HL-60 (cell line): ENCODE measurements at regions not wholly inside any gene's neighbourhood (a gene's known extent, or its start where the extent isn't known, plus 50 kb on each side); places are given as distances from the start of the nearest gene placed in this dataset.

Source experiments
- POLR2AphosphoS5 ChIP-seq: IDR thresholded peaks from 2 replicates; pipeline ENCODE4 v1.6.1; 2012; ENCODE audit warnings: low read depth
- TF ChIP-seq, protein P1 (sequence below): IDR thresholded peaks from one replicate; pipeline ENCODE4 v1.5.1; 2011; ENCODE audit warnings: low read length, control low read depth, inconsistent platforms; ENCODE audit not compliant: insufficient read depth

DNA sequence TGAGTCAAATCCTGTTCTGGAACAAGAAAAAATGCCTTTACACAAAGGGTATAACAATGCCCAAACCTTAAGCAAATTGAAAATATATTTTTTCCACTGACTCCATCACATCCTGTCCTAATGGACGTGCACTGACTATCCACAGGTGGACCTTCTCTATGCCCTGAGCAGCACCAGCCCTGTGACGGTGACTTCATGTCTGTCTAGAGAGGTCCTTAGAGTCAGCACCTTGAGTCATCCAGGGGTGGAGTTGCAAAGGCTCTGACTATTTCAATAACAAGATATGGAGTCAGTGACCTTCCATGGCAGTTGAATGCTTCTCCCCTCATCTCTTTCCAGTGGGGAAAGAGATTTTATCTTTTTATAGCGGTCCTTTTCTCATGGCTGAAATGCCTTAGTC, 78.0 kb downstream of the YIPF5 start:
- TF ChIP-seq, protein P1, sequence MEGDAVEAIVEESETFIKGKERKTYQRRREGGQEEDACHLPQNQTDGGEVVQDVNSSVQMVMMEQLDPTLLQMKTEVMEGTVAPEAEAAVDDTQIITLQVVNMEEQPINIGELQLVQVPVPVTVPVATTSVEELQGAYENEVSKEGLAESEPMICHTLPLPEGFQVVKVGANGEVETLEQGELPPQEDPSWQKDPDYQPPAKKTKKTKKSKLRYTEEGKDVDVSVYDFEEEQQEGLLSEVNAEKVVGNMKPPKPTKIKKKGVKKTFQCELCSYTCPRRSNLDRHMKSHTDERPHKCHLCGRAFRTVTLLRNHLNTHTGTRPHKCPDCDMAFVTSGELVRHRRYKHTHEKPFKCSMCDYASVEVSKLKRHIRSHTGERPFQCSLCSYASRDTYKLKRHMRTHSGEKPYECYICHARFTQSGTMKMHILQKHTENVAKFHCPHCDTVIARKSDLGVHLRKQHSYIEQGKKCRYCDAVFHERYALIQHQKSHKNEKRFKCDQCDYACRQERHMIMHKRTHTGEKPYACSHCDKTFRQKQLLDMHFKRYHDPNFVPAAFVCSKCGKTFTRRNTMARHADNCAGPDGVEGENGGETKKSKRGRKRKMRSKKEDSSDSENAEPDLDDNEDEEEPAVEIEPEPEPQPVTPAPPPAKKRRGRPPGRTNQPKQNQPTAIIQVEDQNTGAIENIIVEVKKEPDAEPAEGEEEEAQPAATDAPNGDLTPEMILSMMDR: no peak
- TF ChIP-seq POLR2AphosphoS5: no peak
